MM.1S (cell line): ENCODE measurements at regions not wholly inside any gene's neighbourhood (a gene's known extent, or its start where the extent isn't known, plus 50 kb on each side); places are given as distances from the start of the nearest gene placed in this dataset.

Source experiments
- DNase-seq: peaks from one replicate; pipeline ENCODE4 v3.0.0-alpha.2; 2015
- H2AFZ ChIP-seq: fragments of 300-600 bp; sonication (generic); 2 replicates; pipeline ENCODE4 v1.6.0; 2016; ENCODE audit warnings: antibody characterized with exemption, low read length
- H3F3A ChIP-seq: fragments of 300-600 bp; sonication (generic); 2 replicates; pipeline ENCODE4 v1.6.1; 2016; ENCODE audit warnings: mild to moderate bottlenecking, antibody characterized with exemption, low read length, moderate library complexity, mixed read lengths; ENCODE audit not compliant: insufficient read depth
- H3K27ac ChIP-seq: fragments of 300-600 bp; sonication (generic); 2 replicates; pipeline ENCODE4 v1.5.1; 2016; ENCODE audit warnings: mild to moderate bottlenecking, low read length
- H3K27me3 ChIP-seq: fragments of 300-600 bp; sonication (generic); replicated peaks from 2 replicates; pipeline ENCODE4 v1.6.0; 2016; ENCODE audit warnings: low read length; ENCODE audit not compliant: insufficient read depth
- H3K36me3 ChIP-seq: fragments of 300-600 bp; sonication (generic); replicated peaks from 2 replicates; pipeline ENCODE4 v1.6.1; 2016; ENCODE audit warnings: mild to moderate bottlenecking, low read length, mixed read lengths; ENCODE audit not compliant: insufficient read depth
- H3K4me1 ChIP-seq: fragments of 300-600 bp; sonication (generic); 2 replicates; pipeline ENCODE4 v1.6.1; 2016; ENCODE audit warnings: low read length, mixed read lengths
- H3K4me2 ChIP-seq: fragments of 300-600 bp; sonication (generic); 2 replicates; pipeline ENCODE4 v1.6.0; 2016; ENCODE audit warnings: low read depth, low read length
- H3K4me3 ChIP-seq: fragments of 300-600 bp; sonication (generic); 2 replicates; pipeline ENCODE4 v1.5.1; 2016; ENCODE audit warnings: low read length, mixed read lengths
- H3K79me2 ChIP-seq: fragments of 300-600 bp; sonication (generic); 2 replicates; pipeline ENCODE4 v1.6.1; 2016; ENCODE audit warnings: mixed run types, low read length, mixed read lengths
- H3K9ac ChIP-seq: fragments of 300-600 bp; sonication (generic); 2 replicates; pipeline ENCODE4 v1.6.1; 2016; ENCODE audit warnings: low read length, mixed read lengths
- H3K9me2 ChIP-seq: fragments of 300-600 bp; sonication (generic); replicated peaks from 2 replicates; pipeline ENCODE4 v1.6.1; 2016; ENCODE audit warnings: mild to moderate bottlenecking, low read length, mixed read lengths; ENCODE audit not compliant: insufficient read depth
- H3K9me3 ChIP-seq: fragments of 300-600 bp; sonication (generic); replicated peaks from 2 replicates; pipeline ENCODE4 v1.6.1; 2016; ENCODE audit warnings: mild to moderate bottlenecking, low read length, mixed read lengths; ENCODE audit not compliant: insufficient read depth
- H4K20me1 ChIP-seq: fragments of 300-600 bp; sonication (generic); 2 replicates; pipeline ENCODE4 v1.6.1; 2016; ENCODE audit warnings: mild to moderate bottlenecking, low read length, moderate library complexity, mixed read lengths; ENCODE audit not compliant: insufficient read depth
- EZH2 ChIP-seq: fragments of 300-600 bp; sonication (generic); optimal IDR thresholded peaks from 2 replicates; pipeline ENCODE3; 2017; ENCODE audit warnings: low read depth, mild to moderate bottlenecking, antibody characterized with exemption, low read length, mixed read lengths
- EZH2phosphoT487 ChIP-seq: fragments of 300-600 bp; sonication (generic); IDR thresholded peaks from 2 replicates; pipeline ENCODE4 v1.6.1; 2018; ENCODE audit warnings: antibody characterized with exemption, low read length
- TF ChIP-seq, protein P1 (sequence below): fragments of 300-600 bp; sonication (generic); IDR thresholded peaks from 2 replicates; pipeline ENCODE4 v1.5.1; 2016; ENCODE audit warnings: antibody characterized with exemption, low read length, mixed read lengths

DNA sequence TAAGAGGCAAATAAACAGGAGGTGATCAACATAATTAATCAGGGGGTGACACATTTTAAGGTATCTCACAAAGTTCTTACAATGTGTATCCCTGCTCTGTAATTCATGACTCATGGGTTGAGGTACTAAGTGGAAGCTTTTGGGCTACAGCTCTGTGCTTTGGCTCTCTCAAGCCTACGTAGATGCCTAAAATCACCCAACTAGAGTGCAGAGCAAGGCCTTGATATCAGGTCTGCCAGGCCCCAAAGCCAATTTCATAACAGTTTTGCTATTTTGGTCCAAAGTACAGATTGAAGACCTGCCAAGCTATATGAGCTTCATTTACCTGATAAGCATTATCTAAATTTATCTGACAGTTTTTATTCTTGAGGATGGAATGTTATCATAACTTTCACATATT is 175.3 kb upstream of the BET1 start:
- no peak overlapping the region for H3K9ac ChIP-seq
- TF ChIP-seq EZH2phosphoT487 (no peak), EZH2 (no peak)
- TF ChIP-seq, protein P1, sequence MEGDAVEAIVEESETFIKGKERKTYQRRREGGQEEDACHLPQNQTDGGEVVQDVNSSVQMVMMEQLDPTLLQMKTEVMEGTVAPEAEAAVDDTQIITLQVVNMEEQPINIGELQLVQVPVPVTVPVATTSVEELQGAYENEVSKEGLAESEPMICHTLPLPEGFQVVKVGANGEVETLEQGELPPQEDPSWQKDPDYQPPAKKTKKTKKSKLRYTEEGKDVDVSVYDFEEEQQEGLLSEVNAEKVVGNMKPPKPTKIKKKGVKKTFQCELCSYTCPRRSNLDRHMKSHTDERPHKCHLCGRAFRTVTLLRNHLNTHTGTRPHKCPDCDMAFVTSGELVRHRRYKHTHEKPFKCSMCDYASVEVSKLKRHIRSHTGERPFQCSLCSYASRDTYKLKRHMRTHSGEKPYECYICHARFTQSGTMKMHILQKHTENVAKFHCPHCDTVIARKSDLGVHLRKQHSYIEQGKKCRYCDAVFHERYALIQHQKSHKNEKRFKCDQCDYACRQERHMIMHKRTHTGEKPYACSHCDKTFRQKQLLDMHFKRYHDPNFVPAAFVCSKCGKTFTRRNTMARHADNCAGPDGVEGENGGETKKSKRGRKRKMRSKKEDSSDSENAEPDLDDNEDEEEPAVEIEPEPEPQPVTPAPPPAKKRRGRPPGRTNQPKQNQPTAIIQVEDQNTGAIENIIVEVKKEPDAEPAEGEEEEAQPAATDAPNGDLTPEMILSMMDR, result no peak
- H3K4me3 ChIP-seq, result no peak overlapping the region
- no peaks in the 10 kb centered on the region for H3K36me3 ChIP-seq
- peaks cover 12% of the 10 kb centered on the region for H3K4me1 ChIP-seq
- H3K27me3 ChIP-seq, result peaks cover 39% of the 10 kb centered on the region
- no peaks in the 10 kb centered on the region for H4K20me1 ChIP-seq
- DNase-seq, result no peak
- no peak overlapping the region for H2AFZ ChIP-seq
- H3K9me3 ChIP-seq, result no peaks in the 10 kb centered on the region
- no peak overlapping the region for H3K4me2 ChIP-seq
- H3K9me2 ChIP-seq, result no peaks in the 10 kb centered on the region
- H3K27ac ChIP-seq, result no peak overlapping the region
- H3F3A ChIP-seq, result no peaks in the 10 kb centered on the region
- H3K79me2 ChIP-seq, result no peaks in the 10 kb centered on the region

DNA sequence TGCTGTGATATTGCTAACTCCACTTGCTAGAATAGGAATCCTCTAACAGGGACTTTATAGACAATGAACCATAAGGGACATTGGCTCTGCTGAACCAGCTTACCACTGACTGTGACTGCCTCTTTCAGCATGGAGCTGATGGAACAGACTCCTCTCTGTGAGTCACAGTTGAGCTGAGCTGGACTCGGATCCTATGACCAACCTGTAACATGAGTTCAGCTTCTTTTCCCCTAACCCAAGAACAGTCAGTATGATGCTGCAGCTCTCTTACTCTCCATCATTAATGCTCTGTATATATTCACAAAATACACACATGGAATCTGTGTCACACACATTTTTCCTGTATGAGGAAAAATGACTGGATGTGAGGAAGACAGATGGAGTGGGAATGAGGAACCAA is 177.9 kb upstream of the BET1 start:
- H3K9me2 ChIP-seq, result no peaks in the 10 kb centered on the region
- no peak overlapping the region for H3K4me2 ChIP-seq

GRCh38 chr7:94182721-94183120 is 178.6 kb upstream of the BET1 start:
- TF ChIP-seq EZH2, result no peak
- TF ChIP-seq, protein P1, result no peak
- no peaks in the 10 kb centered on the region for H3K79me2 ChIP-seq
- H3F3A ChIP-seq, result no peaks in the 10 kb centered on the region
- peaks cover 11% of the 10 kb centered on the region for H3K4me1 ChIP-seq
- no peak overlapping the region for H2AFZ ChIP-seq
- H3K9me3 ChIP-seq, result no peaks in the 10 kb centered on the region
- H3K4me2 ChIP-seq, result no peak overlapping the region
- H3K9ac ChIP-seq, result no peak overlapping the region
- H3K27ac ChIP-seq, result no peak overlapping the region
- peaks cover 26% of the 10 kb centered on the region for H3K27me3 ChIP-seq
- H4K20me1 ChIP-seq, result no peaks in the 10 kb centered on the region
- no peak for DNase-seq
- no peaks in the 10 kb centered on the region for H3K9me2 ChIP-seq
- H3K36me3 ChIP-seq, result no peaks in the 10 kb centered on the region
- H3K4me3 ChIP-seq, result no peak overlapping the region

More for the DNA sequence above, 177.9 kb upstream of the BET1 start:
- Histone ChIP-seq H3K9ac (no peak overlapping the region), H4K20me1 (no peaks in the 10 kb centered on the region), H3K9me3 (no peaks in the 10 kb centered on the region), H3K27me3 (peaks cover 31% of the 10 kb centered on the region), H3F3A (no peaks in the 10 kb centered on the region), H2AFZ (no peak overlapping the region), H3K4me3 (no peak overlapping the region), H3K4me1 (peaks cover 12% of the 10 kb centered on the region), H3K27ac (no peak overlapping the region), H3K79me2 (no peaks in the 10 kb centered on the region), H3K36me3 (no peaks in the 10 kb centered on the region)
- no peak for DNase-seq
- TF ChIP-seq EZH2 (no peak), EZH2phosphoT487 (no peak)
- TF ChIP-seq, protein P1, result no peak
